ENCODE measurements at regions not wholly inside any gene's neighbourhood (a gene's known extent, or its start where the extent isn't known, plus 50 kb on each side); places are given as distances from the start of the nearest gene placed in this dataset.

DNA sequence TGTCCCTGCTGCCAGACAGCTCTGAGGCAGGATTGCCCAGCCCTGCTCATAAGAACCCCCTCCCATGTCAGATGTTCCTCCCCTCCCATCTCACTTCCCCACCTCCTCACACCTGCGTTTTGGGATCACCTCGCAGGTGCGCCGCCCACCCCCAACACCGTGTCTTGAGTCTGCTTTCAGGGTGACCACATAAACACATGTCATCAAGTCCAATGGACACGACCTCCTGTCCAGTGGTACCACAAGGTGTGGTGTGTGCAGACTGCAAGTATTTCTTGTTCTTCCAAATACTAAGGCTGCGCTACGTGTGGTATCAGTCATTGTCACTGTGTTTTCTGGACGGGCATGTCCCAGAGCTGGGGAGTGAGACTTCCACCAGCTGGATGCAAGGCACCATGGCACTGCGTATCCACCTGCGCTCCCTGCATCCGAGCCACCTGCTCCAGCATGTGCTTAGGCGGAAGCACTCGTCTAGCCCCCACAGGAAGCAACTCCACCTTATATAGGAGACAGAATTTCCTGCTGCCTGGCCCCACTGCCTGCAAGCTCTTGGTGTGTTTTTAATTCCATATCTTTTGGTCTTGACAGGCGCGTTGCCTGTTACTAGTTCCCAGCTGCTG lies 119.7 kb upstream of the NXT1 start:
- no peak for DNase-seq

DNA sequence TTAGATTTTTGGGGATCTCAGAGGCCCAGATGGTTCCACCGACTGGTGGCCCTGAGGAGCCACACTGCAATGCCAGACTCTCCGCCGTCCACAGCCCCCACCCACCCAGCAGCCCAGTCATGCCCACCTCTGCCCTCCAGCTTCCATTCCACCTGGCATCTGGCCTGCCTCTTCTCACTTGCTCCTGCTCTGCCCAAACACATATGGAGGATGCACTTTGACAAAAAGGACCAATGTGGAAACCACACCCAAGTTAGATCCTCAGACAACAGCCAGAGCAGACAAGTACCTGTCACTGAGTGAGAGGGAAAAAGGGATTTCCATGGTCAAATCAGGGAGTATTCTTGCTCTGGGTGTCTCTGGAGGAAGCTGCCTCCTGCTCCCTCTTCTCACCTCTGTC lies 120.6 kb upstream of the NXT1 start:
- DNase-seq = no peak

DNA sequence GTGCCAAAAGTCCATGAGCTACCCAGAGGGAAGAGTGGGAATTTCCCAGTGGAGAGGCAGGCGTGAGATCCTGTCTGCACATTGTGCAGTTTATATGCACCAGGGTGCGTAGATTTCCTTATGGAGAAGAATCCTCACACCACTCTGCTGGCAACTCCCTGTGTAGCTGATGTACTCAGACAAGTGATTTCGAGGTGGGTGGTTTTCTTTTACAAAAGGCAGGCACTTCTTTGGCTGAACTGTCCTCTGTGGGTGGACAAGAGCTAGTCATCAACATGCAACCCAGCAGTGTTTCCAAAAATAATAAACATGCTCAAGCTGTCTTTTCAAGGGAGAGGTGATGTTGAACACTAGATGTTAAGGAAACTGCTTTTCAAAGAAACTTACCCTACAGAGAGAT lies 121.7 kb upstream of the NXT1 start:
- peak; percentile 69 to 93 for DNase-seq

DNA sequence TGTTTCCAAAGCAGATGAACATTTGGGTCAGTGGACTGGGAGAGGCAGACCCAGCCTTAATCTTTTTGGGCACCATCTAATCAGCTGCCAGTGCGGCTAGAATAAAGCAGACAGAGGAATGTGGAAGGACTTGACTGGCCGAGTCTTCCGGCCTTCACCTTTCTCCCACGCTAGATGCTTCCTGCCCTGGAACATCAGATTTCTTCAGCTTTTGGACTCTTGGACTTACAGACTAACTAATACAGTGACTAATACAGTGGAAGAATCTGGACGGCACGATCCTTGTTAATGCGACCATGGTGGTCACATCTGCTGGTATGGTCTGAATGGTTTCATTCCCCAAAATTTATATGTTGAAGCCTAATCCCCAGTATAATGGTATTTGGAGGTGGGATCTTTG lies 122.6 kb upstream of the NXT1 start:
- DNase-seq = no peak

DNA sequence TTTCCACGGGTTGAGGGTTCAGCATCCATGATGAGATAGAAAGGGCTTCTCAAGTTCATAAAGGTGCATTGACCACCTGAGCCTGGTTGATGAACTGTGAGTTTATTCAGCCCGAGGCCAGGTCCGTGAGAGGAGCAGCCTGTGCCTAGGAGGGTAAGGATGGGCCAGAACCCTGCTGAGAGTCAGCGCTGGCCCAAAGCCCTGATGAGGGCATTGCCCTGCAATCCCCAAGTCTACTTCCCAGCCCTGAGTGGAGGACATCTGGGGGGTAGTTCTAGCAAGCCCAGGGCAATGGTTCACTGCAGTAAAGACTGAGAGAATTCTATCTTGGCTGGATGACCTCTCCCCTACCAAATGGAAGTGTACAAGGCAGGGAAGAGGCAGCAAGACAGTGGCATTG lies 123.3 kb upstream of the NXT1 start:
- no peak for DNase-seq

DNA sequence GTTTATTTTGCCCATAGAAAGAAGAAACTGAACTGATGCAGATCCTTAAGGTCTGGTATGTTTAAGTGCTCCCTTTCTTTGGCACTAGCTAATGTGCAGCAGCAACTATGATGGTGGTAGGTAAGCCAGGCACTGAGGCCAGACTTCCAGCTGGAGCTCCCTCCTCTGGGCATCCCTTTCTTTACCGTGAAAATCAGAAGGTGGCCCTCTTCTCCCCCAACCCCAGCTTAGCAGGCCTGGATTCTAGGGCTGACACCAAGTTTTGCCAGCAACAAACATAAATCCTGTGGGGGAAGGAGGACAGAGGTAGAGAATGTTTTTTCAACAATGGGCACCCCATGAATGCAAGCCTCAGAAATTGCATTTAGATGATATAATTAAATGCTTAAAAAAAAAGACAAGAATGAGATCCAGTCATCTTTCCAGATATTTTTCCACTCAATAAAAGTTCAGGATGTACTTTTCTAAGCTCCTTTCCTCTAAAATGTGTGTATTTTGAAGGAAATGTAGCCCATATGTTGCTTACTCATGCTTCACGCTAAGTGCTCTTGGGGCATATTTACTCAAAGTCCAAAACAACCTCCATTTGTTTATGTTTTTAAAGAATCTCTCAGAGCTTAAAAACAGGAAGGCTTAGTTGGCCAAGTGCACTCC lies 123.9 kb upstream of the NXT1 start:
- no peak for DNase-seq

DNA sequence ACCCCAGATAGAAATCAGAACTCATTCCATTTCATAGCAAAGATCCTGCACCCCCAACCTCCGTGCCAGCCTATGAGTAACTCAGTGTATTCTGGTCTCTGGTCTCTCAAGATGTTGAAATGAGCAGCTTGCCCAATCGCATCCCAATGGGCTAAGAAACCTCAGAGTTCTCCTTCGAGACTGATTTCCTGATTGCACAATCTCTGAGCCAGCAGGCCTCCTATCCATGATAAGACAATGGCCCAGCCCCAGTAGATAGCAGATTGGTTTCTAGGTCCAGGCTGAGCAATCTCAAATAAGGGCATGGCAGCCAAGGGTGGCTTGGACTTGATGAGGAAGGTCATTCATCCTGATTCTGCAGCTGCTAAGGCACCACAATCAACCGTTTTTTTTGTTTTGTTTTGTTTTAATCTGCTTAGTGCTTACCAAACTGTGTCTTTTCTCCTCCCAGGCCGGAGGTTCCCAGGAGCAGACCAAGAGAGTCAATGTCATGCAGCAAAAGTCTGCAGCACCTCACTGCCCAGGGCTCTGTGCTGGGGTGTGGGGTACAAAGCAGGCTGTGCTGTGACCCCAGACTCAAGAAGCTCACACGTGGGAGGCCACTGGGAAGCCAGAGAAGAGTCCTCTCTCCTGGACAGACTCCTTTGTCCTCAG lies 125.1 kb upstream of the NXT1 start:
- DNase-seq = peak; percentile 99

DNA sequence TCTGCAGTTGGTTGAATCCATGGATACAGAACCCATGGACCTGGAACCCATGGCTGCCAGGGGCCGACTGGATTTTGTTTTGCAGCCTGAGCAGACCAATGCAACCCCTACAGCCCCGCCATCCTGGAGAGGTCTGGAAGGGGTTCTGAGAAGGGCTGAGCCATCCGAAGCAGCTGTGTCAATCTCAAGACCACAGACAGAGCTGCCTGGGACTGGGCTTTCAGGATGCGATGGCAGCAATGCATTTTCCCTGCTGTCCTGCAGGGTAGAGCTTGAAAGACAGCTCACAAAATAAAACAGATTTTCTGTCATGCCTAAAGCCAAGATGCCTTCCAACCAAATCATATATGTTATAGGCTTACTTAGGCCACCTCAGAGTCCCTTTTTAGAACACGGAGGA lies 125.8 kb upstream of the NXT1 start:
- DNase-seq = no peak

DNA sequence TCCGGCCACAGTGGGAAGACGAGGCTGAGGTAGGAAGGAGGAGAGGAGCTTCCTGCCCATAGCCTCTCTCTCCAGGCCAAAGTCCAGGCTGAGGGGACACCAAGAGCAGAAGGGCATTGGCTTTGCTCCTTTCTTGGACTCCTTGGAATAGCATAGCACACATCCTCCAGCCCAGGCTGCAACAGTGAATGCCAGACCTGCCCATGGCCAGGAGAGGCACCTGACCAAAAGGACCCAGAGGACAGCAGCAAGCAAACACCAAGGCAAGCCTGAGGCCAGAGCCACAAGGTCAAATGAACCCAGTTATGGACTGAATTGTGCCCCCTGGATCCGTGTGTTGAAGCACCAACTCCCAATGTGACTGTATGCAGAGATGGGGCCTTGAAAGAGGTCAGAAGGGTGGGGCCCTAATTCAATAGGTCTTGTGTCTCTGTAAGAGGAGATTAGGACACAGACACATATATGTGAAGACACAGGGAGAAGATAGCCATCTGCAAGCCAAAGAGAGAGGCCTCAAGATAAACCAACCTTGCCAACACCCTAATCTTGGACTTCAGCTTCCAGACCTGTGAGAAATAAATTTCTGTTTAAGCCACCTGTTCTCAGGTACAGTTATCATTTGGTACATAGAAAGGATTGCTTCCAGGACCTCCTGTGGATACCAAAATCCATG lies 126.5 kb upstream of the NXT1 start:
- no peak for DNase-seq

DNA sequence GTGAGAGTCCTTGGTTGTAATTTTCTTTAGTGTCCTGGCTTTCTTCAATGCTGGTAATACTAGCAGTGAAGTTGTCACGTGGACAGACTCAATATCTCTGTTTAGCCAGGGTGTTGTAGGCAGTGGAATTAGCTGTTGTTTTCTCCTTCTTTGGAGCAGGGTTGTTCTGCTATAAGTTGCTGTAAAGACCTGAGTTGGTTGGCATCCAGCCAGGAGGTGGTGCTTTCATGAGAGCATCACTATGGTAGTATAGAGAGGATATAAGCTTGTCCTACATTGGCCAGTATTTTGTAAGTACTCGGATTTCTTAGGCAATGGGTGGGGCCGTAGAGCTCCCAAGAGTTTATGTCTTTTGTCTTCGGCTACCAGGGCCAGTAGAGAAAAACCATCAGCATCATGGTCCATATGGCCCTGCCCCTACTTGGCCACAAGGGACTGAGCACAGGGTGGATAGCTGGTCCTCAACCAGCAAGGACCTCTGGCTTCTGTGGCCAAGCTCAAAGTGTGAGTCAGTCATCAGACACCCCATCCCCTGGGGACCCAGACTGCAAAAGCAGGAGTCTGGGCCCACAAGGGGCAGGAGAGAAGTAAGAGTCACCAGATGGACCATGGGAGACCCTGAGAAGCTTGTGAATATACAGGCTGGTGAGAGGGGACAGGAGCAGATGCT lies 127.9 kb upstream of the NXT1 start:
- DNase-seq = no peak

DNA sequence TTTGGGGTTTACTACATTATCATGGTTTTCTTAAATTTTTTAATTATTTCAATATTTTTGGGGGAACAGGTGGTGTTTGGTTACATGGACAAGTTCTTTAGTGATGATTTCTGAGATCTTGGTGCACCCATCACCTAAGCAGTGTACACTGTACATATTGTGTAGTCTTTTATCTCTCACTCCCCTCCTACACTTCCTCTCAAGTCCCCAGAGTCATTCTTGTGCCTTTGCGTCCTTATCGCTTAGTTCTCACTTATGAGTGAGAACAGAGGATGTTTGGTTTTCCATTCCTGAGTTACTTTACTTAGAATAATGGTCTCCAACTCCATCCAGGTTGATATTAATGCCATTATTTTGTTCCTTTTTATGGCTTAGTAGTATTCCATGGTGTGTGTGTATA lies 130.9 kb upstream of the CD93 start:
- no peak for DNase-seq

DNA sequence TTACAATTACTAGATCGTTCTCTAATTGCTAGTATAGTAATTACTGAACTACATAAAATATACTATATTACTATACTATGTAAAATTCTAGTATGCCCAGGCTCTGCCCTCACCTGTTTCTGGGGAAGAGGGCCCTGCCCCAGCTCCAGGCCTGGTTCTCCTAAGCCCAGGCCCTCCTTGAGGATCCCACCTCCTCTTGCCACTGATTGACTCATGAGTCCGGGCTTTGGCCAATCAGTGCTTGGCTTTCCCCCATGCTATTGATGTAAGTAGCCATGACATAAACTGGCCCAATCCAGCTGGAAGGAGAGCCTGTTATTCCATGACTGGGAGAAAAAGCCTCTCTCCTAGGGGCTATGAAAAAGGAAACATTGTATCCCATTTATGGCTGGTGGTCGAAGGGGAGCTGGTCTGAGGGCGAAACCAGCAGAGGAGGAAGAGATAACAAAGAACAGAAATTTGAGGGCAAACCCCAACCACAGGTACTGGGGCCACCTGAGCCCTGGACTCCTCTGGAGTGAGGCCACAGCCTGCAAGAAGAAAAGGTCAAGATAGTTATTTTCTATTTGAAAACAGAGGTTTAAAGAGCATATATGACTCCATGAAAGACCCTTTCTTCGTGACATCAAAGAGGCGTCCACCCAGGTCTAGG lies 129.3 kb upstream of the CD93 start:
- no peak for DNase-seq

DNA sequence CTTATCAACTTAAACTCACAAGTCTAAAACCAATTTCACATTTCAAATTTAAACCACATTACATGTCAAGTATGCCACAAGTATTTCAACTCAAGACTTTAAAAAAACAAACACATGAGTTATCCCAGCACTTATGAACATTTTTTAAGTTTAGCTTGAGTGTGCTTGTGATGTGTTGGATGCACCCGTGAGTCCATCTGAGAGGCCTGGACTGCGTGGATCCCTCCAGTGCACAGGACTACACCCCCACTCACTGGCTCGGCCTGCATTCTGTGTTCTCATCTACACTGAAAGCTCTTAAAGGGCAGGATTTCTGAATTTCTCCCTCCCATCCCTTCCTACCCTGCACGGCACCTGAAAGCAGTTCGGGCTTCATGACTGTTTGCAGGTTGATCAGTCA lies 128.8 kb upstream of the CD93 start:
- no peak for DNase-seq

DNA sequence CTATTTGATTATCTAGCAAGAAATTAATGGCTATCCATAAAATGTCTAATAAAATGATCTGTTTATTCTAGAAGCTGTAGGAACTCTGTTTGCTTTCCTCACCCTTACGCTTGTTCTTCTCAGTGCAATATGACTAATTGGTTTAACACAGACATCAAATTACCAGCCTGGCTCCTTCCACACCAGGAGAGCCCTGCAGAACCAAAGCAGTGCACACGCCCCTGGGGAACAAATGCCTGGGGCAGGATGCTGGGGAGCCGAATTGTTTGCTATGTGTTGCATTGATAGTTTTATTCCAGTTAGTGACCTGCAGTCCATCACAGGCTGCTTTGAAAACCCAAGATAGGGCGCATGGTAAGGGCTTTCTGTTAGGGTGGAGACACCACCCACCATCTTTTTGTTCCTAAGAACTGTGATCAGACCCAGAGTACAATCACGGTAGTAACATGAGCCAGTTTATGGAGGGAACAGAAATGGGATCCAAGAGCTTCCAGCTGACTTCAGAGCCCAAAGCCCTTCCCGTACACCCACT lies 126.4 kb upstream of the CD93 start:
- DNase-seq = no peak

DNA sequence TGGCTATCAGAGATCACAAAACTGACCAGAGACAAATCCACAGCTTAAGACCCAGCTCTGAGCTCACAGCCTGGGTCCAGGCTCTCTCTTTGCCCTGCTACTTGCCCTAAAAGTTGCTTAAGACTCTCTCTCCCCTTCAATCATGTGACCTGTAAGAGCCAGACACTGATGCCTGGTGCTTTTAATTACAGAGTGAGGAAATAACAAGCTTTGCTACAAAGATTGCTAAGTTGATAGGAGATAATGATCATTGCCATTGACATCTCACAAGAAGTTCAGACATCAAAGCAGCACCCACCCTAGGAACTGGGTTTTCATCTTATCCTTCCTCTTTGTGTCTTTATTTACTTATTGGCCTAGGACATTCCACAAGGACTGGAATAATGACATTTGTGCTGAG lies 125.9 kb upstream of the CD93 start:
- no peak for DNase-seq

DNA sequence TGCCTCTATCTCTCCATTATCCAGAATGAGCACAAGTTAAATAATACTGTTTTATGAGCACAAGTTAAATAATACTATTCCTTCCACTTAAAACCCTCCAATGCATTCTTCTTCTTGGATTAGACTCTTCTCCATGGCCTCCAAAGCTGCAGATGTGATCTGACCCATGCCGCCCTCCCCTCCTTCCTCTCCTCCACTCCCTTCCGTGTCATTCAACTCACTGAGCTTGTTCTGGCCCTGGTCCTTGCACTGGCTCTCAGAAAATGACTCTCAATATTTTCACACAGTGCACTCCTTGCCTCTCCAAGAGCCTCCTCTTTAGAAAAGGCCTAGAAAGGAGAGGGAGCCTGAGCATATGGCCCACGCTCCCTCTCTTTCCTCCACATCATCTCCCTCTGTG lies 125.0 kb upstream of the CD93 start:
- DNase-seq = no peak

DNA sequence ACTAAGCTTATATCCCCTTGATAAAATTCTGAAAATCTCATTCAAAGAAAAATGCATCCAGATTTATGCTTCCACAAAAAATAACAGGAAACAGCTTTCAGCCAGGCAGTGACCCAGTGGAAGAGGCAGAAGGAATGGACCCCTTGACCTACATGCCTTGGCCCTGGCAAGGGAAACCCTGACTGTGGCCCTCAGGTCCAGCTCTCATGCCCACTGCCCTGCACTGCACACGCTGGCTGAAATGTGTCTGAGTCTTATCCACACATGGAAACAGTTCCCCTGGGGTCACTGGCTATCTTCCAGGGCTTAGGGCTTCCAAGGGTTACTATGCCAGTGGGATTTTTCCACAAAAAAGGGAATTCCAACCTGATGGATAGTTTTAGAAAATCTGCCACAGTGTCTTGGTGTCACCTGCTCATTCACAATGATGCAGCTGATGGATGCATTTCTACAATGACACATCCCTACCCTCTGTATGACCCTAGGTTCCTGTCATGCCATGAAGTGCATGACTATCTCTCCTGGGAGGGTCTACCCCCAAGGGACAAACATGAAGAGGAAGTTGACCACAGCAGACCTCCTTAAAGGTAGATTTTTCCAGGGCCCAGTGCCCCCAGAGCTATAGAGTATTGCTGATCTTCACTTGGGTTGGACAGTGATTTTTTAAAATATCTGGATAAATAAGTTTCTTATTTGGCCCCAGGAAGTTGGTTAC lies 121.9 kb upstream of the CD93 start:
- no peak for DNase-seq

DNA sequence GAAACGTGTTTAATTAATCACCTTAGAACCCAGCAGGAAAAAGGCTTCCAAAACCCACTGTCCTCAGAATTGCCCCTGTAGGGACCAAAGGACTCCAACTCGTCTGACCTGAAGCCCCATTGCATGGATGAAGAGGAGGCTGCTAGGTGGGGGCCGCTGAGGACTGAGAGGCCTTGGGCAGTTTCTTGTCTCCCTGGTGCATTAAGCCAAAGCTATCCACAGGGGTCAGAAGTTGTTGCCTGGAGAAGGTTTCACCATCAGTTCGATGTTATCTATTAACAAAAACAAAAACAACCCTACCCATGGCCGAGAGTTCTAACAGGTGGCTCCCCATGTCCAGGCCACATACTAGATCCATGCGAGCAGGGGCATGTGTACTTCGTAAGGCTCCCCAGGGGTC lies 120.9 kb upstream of the CD93 start:
- DNase-seq = no peak

DNA sequence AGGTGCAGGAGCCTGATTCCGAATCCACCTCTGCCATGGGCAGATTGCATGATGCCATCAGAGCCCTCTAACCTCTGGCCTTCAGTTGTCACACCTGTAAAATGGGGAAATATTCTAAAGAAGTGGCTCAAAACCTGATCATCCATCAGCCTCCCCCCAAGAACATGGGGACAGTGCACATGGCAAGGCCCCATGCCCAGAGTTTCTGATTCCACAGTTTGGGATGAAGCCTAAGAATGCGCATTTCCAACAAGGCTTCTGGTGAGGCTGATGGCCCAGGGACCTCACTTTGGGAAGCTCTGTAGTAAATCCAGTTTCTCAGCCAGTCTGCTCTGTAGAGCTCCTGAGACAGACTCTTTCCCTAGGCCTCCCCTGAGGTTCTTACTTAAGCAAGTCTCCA lies 119.9 kb upstream of the CD93 start:
- no peak for DNase-seq

DNA sequence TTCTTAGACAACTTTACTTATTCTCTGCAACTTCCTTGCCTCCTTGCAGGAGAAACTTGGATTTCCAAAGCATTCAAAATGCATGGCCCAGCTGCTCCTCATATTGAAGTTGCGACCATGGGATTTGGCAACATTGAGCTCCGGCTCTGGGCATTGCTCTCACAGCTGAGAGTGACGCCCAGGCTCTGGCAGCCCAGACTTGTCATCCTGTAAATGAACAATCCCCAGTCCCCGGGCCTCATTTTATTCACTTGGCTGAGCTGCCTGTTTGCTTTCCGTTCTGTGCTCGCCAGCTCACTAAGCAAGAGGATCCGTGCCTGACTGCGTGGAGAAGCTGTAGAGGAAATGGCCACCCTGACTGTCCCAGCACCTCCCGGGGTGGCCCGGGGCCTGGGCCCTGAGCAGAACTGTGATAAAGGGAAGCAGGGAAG lies 119.5 kb upstream of the CD93 start:
- DNase-seq = no peak

DNA sequence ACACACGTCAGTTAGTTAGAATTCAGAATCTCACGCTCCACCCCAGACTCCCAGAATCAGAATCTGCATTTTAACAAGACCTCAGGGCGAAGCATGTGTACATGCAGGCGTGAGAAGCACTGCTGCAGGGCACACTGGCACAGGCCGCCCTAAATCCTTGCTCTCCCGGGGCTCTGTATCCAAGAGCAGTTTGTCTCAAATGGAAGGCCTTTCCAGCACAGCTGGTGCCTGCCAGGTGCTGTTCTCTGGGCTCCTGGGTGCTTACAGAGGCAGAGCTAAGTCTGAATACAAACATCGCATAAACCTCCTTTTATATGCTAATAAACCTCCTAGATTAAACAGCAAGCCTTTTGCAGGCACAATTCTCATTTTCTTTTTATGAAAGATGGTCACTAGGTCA lies 119.1 kb upstream of the CD93 start:
- no peak for DNase-seq

Measured in inflammatory macrophage (primary cell).